Activated T-helper 9 cell treated with anti-CD3 and anti-CD28 coated beads, Interleukin-2, amount 50 U/mL, for 16 hours (primary cell): ENCODE measurements at regions not wholly inside any gene's neighbourhood (a gene's known extent, or its start where the extent isn't known, plus 50 kb on each side); places are given as distances from the start of the nearest gene placed in this dataset.
"Not testable (repeated sequence)": the region's sequence is repeated elsewhere in the genome, so short reads cannot be mapped to it uniquely, and the experiment has no call there.

ENCODE experiments used
- DNase-seq: peaks from one replicate; pipeline ENCODE4 v3.0.0-alpha.2; 2020; ENCODE audit warnings: low read depth

- no peak for DNase-seq
Measured at GRCh38 chr1:244106837-244107493, 55.9 kb downstream of the ZBTB18 start.

GRCh38 chr1:244111027-244111426 lies 59.9 kb downstream of the ZBTB18 start:
- no peak for DNase-seq

GRCh38 chr1:244112041-244112440 lies 61.0 kb downstream of the ZBTB18 start:
- no peak for DNase-seq

- no peak for DNase-seq
Measured at GRCh38 chr1:244112636-244113035, 61.6 kb downstream of the ZBTB18 start.

GRCh38 chr1:244113532-244114320 lies 62.6 kb downstream of the ZBTB18 start:
- no peak for DNase-seq

- no peak for DNase-seq
Measured at GRCh38 chr1:244114892-244115291, 63.8 kb downstream of the ZBTB18 start.

- no peak for DNase-seq
Measured at GRCh38 chr1:244116946-244117345, 65.9 kb downstream of the ZBTB18 start.

- no peak for DNase-seq
Measured at GRCh38 chr1:244118109-244118761, 67.2 kb downstream of the ZBTB18 start.

GRCh38 chr1:244128591-244129383 lies 77.7 kb downstream of the ZBTB18 start:
- DNase-seq: no peak

GRCh38 chr1:244137276-244137675 lies 86.2 kb downstream of the ZBTB18 start:
- no peak for DNase-seq

GRCh38 chr1:244137725-244138124 lies 86.6 kb downstream of the ZBTB18 start:
- DNase-seq: no peak

- no peak for DNase-seq
Measured at GRCh38 chr1:244138399-244138798, 87.3 kb downstream of the ZBTB18 start.

GRCh38 chr1:244139655-244140054 lies 88.6 kb downstream of the ZBTB18 start:
- no peak for DNase-seq

- no peak for DNase-seq
Measured at GRCh38 chr1:244140420-244140819, 89.3 kb downstream of the ZBTB18 start.

GRCh38 chr1:244144053-244144452 lies 93.0 kb downstream of the ZBTB18 start:
- DNase-seq: no peak

- no peak for DNase-seq
Measured at GRCh38 chr1:244150071-244150470, 99.0 kb downstream of the ZBTB18 start.

GRCh38 chr1:244150665-244151064 lies 99.6 kb downstream of the ZBTB18 start:
- DNase-seq: no peak

GRCh38 chr1:244151537-244151936 lies 100.5 kb downstream of the ZBTB18 start:
- no peak for DNase-seq

- DNase-seq: no peak
Measured at GRCh38 chr1:244154508-244154871, 103.4 kb downstream of the ZBTB18 start.

GRCh38 chr1:244154872-244155531 lies 103.9 kb downstream of the ZBTB18 start:
- no peak for DNase-seq

GRCh38 chr1:244155661-244156060 lies 104.6 kb downstream of the ZBTB18 start:
- DNase-seq: no peak

- DNase-seq: not testable (repeated sequence)
Measured at GRCh38 chr1:244156617-244157016, 105.5 kb downstream of the ZBTB18 start.
